DOHH2 (cell line): ENCODE measurements at regions not wholly inside any gene's neighbourhood (a gene's known extent, or its start where the extent isn't known, plus 50 kb on each side); places are given as distances from the start of the nearest gene placed in this dataset.

Source experiments
- H3F3A ChIP-seq: fragments of 200-600 bp; sonication (generic), shearing (Covaris generic); 2 replicates; pipeline ENCODE4 v1.6.0; 2016; ENCODE audit warnings: antibody characterized with exemption, mild to moderate bottlenecking; ENCODE audit not compliant: control insufficient read depth, insufficient read depth
- H3K27ac ChIP-seq: fragments of 200-600 bp; sonication (generic); 2 replicates; pipeline ENCODE4 v1.5.1; 2014; ENCODE audit warnings: low read depth, mild to moderate bottlenecking, low read length, moderate library complexity
- H3K27me3 ChIP-seq: fragments of 200-600 bp; sonication (generic); 2 replicates; pipeline ENCODE4 v1.6.1; 2014; ENCODE audit warnings: mild to moderate bottlenecking, low read length, mixed read lengths; ENCODE audit not compliant: control insufficient read depth
- H3K36me3 ChIP-seq: fragments of 200-600 bp; sonication (generic); 2 replicates; pipeline ENCODE4 v1.6.1; 2014; ENCODE audit warnings: mild to moderate bottlenecking, low read length, moderate library complexity, mixed read lengths; ENCODE audit not compliant: control insufficient read depth
- H3K4me1 ChIP-seq: fragments of 200-600 bp; sonication (generic); 2 replicates; pipeline ENCODE4 v1.6.1; 2014; ENCODE audit warnings: mild to moderate bottlenecking, low read length, mixed read lengths; ENCODE audit not compliant: control insufficient read depth
- H3K4me2 ChIP-seq: fragments of 200-600 bp; sonication (generic); 2 replicates; pipeline ENCODE4 v1.6.0; 2014; ENCODE audit warnings: mild to moderate bottlenecking, low read length, moderate library complexity
- H3K4me3 ChIP-seq: fragments of 200-600 bp; sonication (generic); 2 replicates; pipeline ENCODE4 v1.5.1; 2014; ENCODE audit warnings: mild to moderate bottlenecking, low read length, mixed read lengths
- H3K79me2 ChIP-seq: fragments of 200-600 bp; sonication (generic); 2 replicates; pipeline ENCODE4 v1.6.1; 2014; ENCODE audit warnings: mild to moderate bottlenecking, low read length, mixed read lengths; ENCODE audit not compliant: control insufficient read depth
- H3K9me2 ChIP-seq: fragments of 200-600 bp; sonication (generic); replicated peaks from 2 replicates; pipeline ENCODE4 v1.6.1; 2014; ENCODE audit warnings: mild to moderate bottlenecking, low read length, mixed read lengths; ENCODE audit not compliant: control insufficient read depth
- H3K9me3 ChIP-seq: fragments of 200-600 bp; sonication (generic); 2 replicates; pipeline ENCODE4 v1.6.1; 2014; ENCODE audit warnings: antibody characterized with exemption, low read length, mixed read lengths; ENCODE audit not compliant: control insufficient read depth, insufficient read depth
- H4K20me1 ChIP-seq: fragments of 200-600 bp; sonication (generic); 2 replicates; pipeline ENCODE4 v1.6.0; 2014; ENCODE audit warnings: low read depth, mild to moderate bottlenecking, antibody characterized with exemption, low read length, moderate library complexity; ENCODE audit not compliant: control insufficient read depth, insufficient read depth
- EZH2phosphoT487 ChIP-seq: fragments of 200-600 bp; sonication (generic); IDR thresholded peaks from 2 replicates; pipeline ENCODE4 v1.6.1; 2017; ENCODE audit warnings: borderline replicate concordance, mild to moderate bottlenecking, antibody characterized with exemption, low read length, moderate library complexity, mixed read lengths
- TF ChIP-seq, protein P1 (sequence below): fragments of 200-600 bp; sonication (generic); IDR thresholded peaks from one replicate; pipeline ENCODE4 v1.5.1; 2014; ENCODE audit warnings: antibody characterized with exemption, mild to moderate bottlenecking, low read depth, low read length; ENCODE audit not compliant: poor library complexity, severe bottlenecking

DNA sequence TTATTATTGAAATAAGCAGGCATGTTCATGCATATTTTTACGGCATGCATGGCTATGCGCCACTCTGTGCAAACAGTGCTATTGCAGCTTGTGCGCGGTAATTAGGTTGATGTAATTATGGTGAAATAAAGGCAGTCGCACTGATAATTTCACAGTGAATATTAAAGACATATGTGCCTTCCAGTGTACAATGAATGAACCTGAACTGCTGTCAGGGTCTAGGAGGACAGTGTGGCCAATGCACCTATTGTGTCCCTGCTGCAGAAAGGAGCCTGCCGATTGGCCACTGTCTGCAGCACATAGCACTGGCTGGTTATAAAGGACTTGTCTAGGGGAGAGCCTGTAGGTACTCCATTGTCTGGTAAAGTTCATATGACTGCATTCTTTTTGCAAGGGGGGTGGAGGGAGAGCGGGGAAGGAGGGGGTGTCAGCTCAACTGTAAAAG is 340.4 kb downstream of the USP25 start:
- Histone ChIP-seq H3F3A (no peaks in the 10 kb centered on the region), H3K9me2 (no peaks in the 10 kb centered on the region), H3K27ac (no peak overlapping the region), H3K4me3 (no peak overlapping the region), H3K4me2 (no peak overlapping the region), H3K79me2 (no peaks in the 10 kb centered on the region), H4K20me1 (no peaks in the 10 kb centered on the region), H3K9me3 (no peaks in the 10 kb centered on the region), H3K4me1 (no peaks in the 10 kb centered on the region), H3K36me3 (no peaks in the 10 kb centered on the region), H3K27me3 (no peaks in the 10 kb centered on the region)
- TF ChIP-seq, protein P1, sequence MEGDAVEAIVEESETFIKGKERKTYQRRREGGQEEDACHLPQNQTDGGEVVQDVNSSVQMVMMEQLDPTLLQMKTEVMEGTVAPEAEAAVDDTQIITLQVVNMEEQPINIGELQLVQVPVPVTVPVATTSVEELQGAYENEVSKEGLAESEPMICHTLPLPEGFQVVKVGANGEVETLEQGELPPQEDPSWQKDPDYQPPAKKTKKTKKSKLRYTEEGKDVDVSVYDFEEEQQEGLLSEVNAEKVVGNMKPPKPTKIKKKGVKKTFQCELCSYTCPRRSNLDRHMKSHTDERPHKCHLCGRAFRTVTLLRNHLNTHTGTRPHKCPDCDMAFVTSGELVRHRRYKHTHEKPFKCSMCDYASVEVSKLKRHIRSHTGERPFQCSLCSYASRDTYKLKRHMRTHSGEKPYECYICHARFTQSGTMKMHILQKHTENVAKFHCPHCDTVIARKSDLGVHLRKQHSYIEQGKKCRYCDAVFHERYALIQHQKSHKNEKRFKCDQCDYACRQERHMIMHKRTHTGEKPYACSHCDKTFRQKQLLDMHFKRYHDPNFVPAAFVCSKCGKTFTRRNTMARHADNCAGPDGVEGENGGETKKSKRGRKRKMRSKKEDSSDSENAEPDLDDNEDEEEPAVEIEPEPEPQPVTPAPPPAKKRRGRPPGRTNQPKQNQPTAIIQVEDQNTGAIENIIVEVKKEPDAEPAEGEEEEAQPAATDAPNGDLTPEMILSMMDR: no peak
- TF ChIP-seq EZH2phosphoT487: no peak

DNA sequence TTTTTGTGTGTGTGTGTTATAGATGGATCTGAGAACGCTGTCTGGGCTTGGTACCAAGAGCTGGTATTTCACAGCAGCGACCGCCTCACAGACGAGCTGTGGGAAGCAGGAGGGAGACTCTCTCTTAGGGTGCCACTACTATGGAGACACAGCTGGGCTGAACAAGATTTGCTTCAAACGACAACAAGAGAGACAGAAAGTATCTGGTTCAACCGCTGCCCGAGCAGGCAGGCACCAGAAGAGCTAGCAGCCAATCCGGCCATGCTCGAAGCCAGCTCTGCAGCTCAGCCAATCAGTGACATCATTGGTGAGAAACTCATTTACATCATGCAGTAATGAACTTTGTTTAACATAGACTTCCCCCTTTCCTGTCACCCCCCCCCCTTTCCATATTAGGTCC is 341.3 kb downstream of the USP25 start:
- Histone ChIP-seq H3K36me3 (no peaks in the 10 kb centered on the region), H3K27me3 (no peaks in the 10 kb centered on the region), H3K4me3 (no peak overlapping the region), H3K79me2 (no peaks in the 10 kb centered on the region), H3K27ac (no peak overlapping the region), H3K4me1 (no peaks in the 10 kb centered on the region), H4K20me1 (no peaks in the 10 kb centered on the region), H3K4me2 (no peak overlapping the region), H3F3A (no peaks in the 10 kb centered on the region), H3K9me3 (no peaks in the 10 kb centered on the region), H3K9me2 (no peaks in the 10 kb centered on the region)
- TF ChIP-seq, protein P1: no peak
- TF ChIP-seq EZH2phosphoT487: no peak

DNA sequence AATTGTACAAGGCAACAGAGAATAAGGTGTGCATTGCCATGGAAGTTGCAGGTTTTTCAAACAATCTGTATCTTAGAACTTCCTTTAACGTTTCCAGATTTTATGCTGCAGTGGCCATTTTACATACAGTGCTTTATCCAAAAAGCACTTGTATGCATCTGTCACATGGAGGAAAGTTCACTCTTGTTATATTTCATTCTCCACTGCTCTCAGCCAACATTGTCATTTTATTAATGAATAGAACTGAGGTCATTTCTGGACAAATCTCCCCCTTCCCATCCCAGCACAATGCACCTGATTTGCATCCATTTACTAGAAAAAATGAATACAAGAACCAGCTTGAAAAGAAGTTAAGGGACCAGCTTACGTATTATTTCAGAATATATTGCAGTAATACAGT is 342.0 kb downstream of the USP25 start:
- no peaks in the 10 kb centered on the region for H3K9me3 ChIP-seq
- no peaks in the 10 kb centered on the region for H3K9me2 ChIP-seq
- TF ChIP-seq EZH2phosphoT487: no peak
- TF ChIP-seq, protein P1: no peak
- H3K27ac ChIP-seq: no peak overlapping the region
- H3F3A ChIP-seq: no peaks in the 10 kb centered on the region
- no peaks in the 10 kb centered on the region for H3K36me3 ChIP-seq
- H3K4me3 ChIP-seq: no peak overlapping the region
- no peaks in the 10 kb centered on the region for H3K79me2 ChIP-seq
- H3K4me1 ChIP-seq: no peaks in the 10 kb centered on the region
- no peak overlapping the region for H3K4me2 ChIP-seq
- no peaks in the 10 kb centered on the region for H3K27me3 ChIP-seq
- H4K20me1 ChIP-seq: no peaks in the 10 kb centered on the region

DNA sequence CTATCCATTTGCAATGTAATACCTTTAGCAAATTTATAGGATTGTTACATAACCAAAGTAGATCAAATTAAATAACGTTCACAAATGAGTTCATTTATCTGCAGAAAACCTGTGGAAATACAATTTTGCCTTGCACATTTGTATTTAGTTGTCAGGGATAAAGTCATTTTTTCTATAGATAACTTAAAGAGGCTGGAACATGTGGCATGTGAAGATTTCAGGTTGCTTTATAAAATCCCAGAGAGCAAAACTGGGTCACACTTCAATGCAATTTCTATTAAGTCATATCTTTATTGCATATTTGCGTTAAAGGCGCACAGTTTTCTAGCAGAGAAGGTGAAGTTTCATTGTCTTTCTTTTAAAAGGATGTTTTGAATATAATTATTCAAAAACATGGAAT is 342.4 kb downstream of the USP25 start:
- Histone ChIP-seq H3K4me2 (no peak overlapping the region), H3K36me3 (no peaks in the 10 kb centered on the region), H3F3A (no peaks in the 10 kb centered on the region), H3K9me3 (no peaks in the 10 kb centered on the region), H3K4me3 (no peak overlapping the region), H4K20me1 (no peaks in the 10 kb centered on the region), H3K27ac (no peak overlapping the region), H3K4me1 (no peaks in the 10 kb centered on the region), H3K79me2 (no peaks in the 10 kb centered on the region), H3K27me3 (no peaks in the 10 kb centered on the region), H3K9me2 (no peaks in the 10 kb centered on the region)
- TF ChIP-seq, protein P1: no peak
- no peak for TF ChIP-seq EZH2phosphoT487
